Thoracic aorta (tissue), 2 donors: ENCODE measurements at regions not wholly inside any gene's neighbourhood (a gene's known extent, or its start where the extent isn't known, plus 50 kb on each side); places are given as distances from the start of the nearest gene placed in this dataset.
A peak's percentile ranks its signal among the peaks of the same experiment; 100 is the strongest.

Experiments
- ATAC-seq: fragments of 150-250 bp; one replicate; pipeline ENCODE4 v1.8.0; 2017; ENCODE audit warnings: low read depth; ENCODE audit not compliant: insufficient number of reproducible peaks, low FRiP score
- DNase-seq: peaks from one replicate; pipeline ENCODE4 v3.0.0-alpha.2; 2020; ENCODE audit warnings: low spot score
- H3K27ac ChIP-seq, 2 donors: fragments of 200-600 bp; sonication (generic); 1 replicate in 1 of 2; 2 replicates in 1 of 2; pipeline ENCODE4 v1.5.1; 2016; ENCODE audit warnings: mild to moderate bottlenecking in 2 of 2, moderate library complexity in 2 of 2
- H3K27me3 ChIP-seq: fragments of 200-600 bp; sonication (generic); replicated peaks from 2 replicates; pipeline ENCODE4 v1.6.0; 2016; ENCODE audit warnings: mild to moderate bottlenecking; ENCODE audit not compliant: insufficient read depth
- H3K36me3 ChIP-seq: fragments of 200-600 bp; sonication (generic); one replicate; pipeline ENCODE4 v1.5.1; 2016
- H3K4me1 ChIP-seq, 2 donors: fragments of 200-600 bp; sonication (generic); 1 replicate in 1 of 2; 2 replicates in 1 of 2; pipeline versions ENCODE4 v1.5.1 to v1.6.0; 2016; ENCODE audit warnings: low read depth in 2 of 2, mild to moderate bottlenecking in 1 of 2; ENCODE audit not compliant: control insufficient read depth in 1 of 2
- H3K4me3 ChIP-seq: fragments of 200-600 bp; sonication (generic); 2 replicates; pipeline ENCODE4 v1.5.1; 2016; ENCODE audit warnings: mild to moderate bottlenecking
- H3K9me3 ChIP-seq: fragments of 200-600 bp; sonication (generic); 2 replicates; pipeline ENCODE4 v1.5.1; 2016
- TF ChIP-seq, protein P1 (sequence below): fragments of 200-600 bp; sonication (generic); IDR thresholded peaks from one replicate; pipeline ENCODE4 v1.5.1; 2019; ENCODE audit warnings: antibody characterized with exemption

DNA sequence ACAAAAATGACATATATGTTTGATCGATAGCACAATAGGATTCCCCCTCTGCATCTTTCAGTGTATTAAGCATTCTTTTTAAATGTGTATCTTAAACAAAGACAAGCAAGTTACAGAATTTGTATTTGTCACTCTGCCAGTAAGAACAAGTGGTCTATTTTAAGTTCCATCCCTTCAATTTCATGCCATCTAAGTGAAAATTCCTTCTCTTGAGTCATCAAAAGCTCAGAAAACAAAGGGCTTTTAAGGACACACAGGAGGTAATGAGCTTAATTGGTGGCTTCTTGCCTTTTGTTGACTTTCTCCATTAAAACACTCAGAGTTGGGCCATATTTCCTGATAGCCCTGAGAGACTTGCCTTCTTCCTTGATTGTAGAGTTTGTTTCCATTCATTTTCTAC, 547.8 kb downstream of the TENT5A start:
- TF ChIP-seq, protein P1, sequence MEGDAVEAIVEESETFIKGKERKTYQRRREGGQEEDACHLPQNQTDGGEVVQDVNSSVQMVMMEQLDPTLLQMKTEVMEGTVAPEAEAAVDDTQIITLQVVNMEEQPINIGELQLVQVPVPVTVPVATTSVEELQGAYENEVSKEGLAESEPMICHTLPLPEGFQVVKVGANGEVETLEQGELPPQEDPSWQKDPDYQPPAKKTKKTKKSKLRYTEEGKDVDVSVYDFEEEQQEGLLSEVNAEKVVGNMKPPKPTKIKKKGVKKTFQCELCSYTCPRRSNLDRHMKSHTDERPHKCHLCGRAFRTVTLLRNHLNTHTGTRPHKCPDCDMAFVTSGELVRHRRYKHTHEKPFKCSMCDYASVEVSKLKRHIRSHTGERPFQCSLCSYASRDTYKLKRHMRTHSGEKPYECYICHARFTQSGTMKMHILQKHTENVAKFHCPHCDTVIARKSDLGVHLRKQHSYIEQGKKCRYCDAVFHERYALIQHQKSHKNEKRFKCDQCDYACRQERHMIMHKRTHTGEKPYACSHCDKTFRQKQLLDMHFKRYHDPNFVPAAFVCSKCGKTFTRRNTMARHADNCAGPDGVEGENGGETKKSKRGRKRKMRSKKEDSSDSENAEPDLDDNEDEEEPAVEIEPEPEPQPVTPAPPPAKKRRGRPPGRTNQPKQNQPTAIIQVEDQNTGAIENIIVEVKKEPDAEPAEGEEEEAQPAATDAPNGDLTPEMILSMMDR, result no peak
- ATAC-seq, result no peak
- Histone ChIP-seq H3K4me1 (peaks cover 6 to 28% of the 10 kb centered on the region in 2 donors), H3K36me3 (no peaks in the 10 kb centered on the region), H3K9me3 (no peaks in the 10 kb centered on the region), H3K27me3 (no peaks in the 10 kb centered on the region), H3K4me3 (peak overlapping the region; percentile 8), H3K27ac (no peak overlapping the region)
- DNase-seq, result no peak

DNA sequence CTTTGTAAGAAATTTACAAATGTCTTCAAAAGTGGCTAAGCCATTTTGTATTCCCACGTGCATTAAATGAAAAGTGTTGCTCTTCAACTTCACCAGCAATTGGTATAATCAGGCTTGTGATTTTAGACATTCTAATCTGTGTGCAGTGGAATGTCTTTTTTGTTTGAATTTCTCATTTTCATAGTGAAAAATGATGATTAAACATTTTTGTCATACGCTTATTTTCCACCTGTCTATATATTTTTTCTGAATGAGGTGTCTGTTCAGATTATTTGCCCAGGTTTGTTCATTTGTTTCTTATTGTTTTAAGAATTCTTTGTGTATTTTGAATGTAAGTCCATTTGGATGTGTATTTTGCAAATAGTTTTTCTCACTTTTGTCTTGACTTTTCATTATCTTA, 558.1 kb downstream of the TENT5A start:
- no peak overlapping the region for H3K27ac ChIP-seq
- ATAC-seq, result no peak
- no peaks in the 10 kb centered on the region for H3K4me1 ChIP-seq
- TF ChIP-seq, protein P1, result no peak
- no peaks in the 10 kb centered on the region for H3K36me3 ChIP-seq
- H3K27me3 ChIP-seq, result no peaks in the 10 kb centered on the region
- no peak overlapping the region for H3K4me3 ChIP-seq
- no peaks in the 10 kb centered on the region for H3K9me3 ChIP-seq
- DNase-seq, result no peak

DNA sequence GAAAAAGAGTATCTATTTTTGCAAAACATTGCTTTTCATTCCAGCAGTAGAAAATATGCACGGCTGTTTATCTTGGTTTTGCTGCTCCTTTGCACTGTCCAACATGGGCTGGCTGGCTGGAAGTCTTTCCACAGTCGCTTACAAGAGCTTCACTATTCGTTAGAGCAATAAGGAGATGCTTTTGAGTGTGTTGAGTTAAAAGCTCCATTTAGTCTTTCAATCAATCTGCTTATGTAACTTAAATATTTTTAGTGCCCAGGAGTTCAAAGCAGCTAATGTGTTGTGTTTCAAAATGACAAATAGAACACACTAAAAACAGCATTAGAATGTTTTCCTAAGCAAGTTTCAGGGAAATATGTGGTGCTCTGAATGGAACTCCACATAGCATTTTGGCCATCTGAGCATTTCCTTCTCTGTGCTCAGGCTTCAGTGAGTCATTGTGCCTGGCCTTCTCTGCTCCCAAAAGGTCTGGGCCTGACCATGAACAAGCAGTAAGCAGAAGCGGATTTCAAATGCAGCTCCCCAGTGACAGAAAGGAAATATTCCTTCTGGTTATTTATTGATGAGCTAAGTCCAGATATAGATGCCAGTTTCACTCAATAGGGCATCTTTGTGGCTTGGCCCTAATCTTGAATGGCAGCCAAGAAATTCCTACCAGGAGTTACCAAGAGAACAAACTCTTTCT, 580.3 kb downstream of the TENT5A start:
- peak overlapping the region; percentile 50 to 69 for H3K27ac ChIP-seq
- no peaks in the 10 kb centered on the region for H3K27me3 ChIP-seq
- DNase-seq (peak; percentile 21), ATAC-seq (peak; percentile 99)
- H3K36me3 ChIP-seq, result no peaks in the 10 kb centered on the region
- no peaks in the 10 kb centered on the region for H3K9me3 ChIP-seq
- TF ChIP-seq, protein P1, result no peak
- H3K4me3 ChIP-seq, result peak overlapping the region; percentile 46
- H3K4me1 ChIP-seq, result peaks cover 10 to 27% of the 10 kb centered on the region in 2 donors

DNA sequence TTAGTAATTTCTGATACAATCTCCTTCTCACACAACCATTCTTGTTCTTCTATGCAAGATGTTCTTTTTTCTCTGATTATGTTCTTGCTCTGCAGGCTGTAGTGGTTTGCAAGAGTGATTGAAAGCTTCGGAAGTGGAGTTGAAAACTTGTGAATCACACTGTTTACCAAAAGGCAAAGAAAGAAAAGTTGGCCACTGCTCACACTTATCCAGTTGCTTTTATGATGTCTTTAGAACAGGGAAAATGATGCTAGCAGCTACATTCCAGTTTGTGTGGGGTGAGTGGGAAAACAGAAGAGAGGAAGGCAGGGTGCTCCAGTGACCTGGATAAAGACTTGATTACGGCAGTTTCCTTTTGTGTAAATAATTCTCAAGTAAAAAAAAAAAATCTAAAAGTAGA, 583.3 kb downstream of the TENT5A start:
- no peak overlapping the region for H3K4me3 ChIP-seq
- H3K27ac ChIP-seq, result no peak overlapping the region
- DNase-seq (no peak), ATAC-seq (no peak)
- peaks cover 10 to 27% of the 10 kb centered on the region in 2 donors for H3K4me1 ChIP-seq
- no peaks in the 10 kb centered on the region for H3K27me3 ChIP-seq
- TF ChIP-seq, protein P1, result no peak
- no peaks in the 10 kb centered on the region for H3K9me3 ChIP-seq
- no peaks in the 10 kb centered on the region for H3K36me3 ChIP-seq

DNA sequence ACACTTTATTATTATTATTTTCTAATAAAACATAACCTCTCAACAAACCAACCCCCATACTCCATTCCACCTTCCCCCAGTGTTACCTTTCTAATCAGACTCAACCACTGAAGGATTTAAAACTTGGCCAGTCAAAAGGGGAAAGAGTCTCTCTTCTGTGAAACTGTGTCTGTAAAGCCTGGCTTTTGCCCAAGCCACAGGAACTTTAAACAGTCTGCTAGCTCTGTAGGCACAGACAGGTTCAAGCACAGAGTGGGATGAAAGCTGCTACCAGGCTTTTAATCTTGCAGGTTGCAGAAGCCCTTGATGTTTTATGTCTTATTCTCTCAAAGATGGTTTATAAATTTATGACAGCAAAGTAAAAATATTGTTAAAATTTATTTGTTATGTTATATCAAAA, 585.7 kb downstream of the TENT5A start:
- Histone ChIP-seq H3K4me1 (peaks cover 0 to 6% of the 10 kb centered on the region in 2 donors), H3K27me3 (no peaks in the 10 kb centered on the region), H3K4me3 (no peak overlapping the region), H3K9me3 (no peaks in the 10 kb centered on the region), H3K27ac (no peak overlapping the region), H3K36me3 (no peaks in the 10 kb centered on the region)
- TF ChIP-seq, protein P1, result no peak
- no peak for ATAC-seq
- no peak for DNase-seq
